OCI-LY1 (cell line): ENCODE measurements at regions not wholly inside any gene's neighbourhood (a gene's known extent, or its start where the extent isn't known, plus 50 kb on each side); places are given as distances from the start of the nearest gene placed in this dataset.
"Not testable (repeated sequence)": the region's sequence is repeated elsewhere in the genome, so short reads cannot be mapped to it uniquely, and the experiment has no call there.

Experiments
- H2AFZ ChIP-seq: fragments of 200-600 bp; sonication (generic), shearing (Covaris generic); 2 replicates; pipeline ENCODE4 v1.6.0; 2014; ENCODE audit warnings: antibody characterized with exemption, mild to moderate bottlenecking, low read length
- H3F3A ChIP-seq: fragments of 200-600 bp; sonication (generic), shearing (Covaris generic); 2 replicates; pipeline ENCODE4 v1.6.0; 2014; ENCODE audit warnings: mild to moderate bottlenecking, antibody characterized with exemption, low read length, moderate library complexity; ENCODE audit not compliant: insufficient read depth
- H3K27ac ChIP-seq: fragments of 200-600 bp; sonication (generic); 2 replicates; pipeline ENCODE4 v1.5.1; 2014; ENCODE audit warnings: low read length, mixed run types, mild to moderate bottlenecking, low read depth; ENCODE audit not compliant: poor library complexity, severe bottlenecking
- H3K27me3 ChIP-seq: fragments of 200-600 bp; sonication (generic); 2 replicates; pipeline ENCODE4 v1.6.0; 2014; ENCODE audit warnings: antibody characterized with exemption, mild to moderate bottlenecking, low read length, moderate library complexity; ENCODE audit not compliant: insufficient read depth
- H3K36me3 ChIP-seq: fragments of 200-600 bp; sonication (generic); 2 replicates; pipeline ENCODE4 v1.6.1; 2014; ENCODE audit warnings: mild to moderate bottlenecking, antibody characterized with exemption, low read length, moderate library complexity, mixed read lengths; ENCODE audit not compliant: insufficient read depth
- H3K4me1 ChIP-seq: fragments of 200-600 bp; sonication (generic); 2 replicates; pipeline ENCODE4 v1.5.1; 2014; ENCODE audit warnings: mild to moderate bottlenecking, low read length, moderate library complexity; ENCODE audit not compliant: insufficient read depth, severe bottlenecking
- H3K4me2 ChIP-seq: fragments of 200-600 bp; sonication (generic), shearing (Covaris generic); 2 replicates; pipeline ENCODE4 v1.6.1; 2014; ENCODE audit warnings: low read length
- H3K4me3 ChIP-seq: fragments of 200-600 bp; sonication (generic); 2 replicates; pipeline ENCODE4 v1.5.1; 2014; ENCODE audit warnings: low read length, low read depth, mild to moderate bottlenecking, mixed read lengths; ENCODE audit not compliant: poor library complexity, severe bottlenecking
- H3K79me2 ChIP-seq: fragments of 200-600 bp; shearing (Covaris generic); 2 replicates; pipeline ENCODE4 v1.6.1; 2016; ENCODE audit warnings: mixed run types, low read length, mixed read lengths; ENCODE audit not compliant: insufficient read depth
- H3K9ac ChIP-seq: fragments of 200-600 bp; sonication (generic), shearing (Covaris generic); 2 replicates; pipeline ENCODE4 v1.6.1; 2014; ENCODE audit warnings: mild to moderate bottlenecking, low read length, mixed read lengths
- H3K9me2 ChIP-seq: fragments of 200-600 bp; sonication (generic), shearing (Covaris generic); 2 replicates; pipeline ENCODE4 v1.6.1; 2014; ENCODE audit warnings: low read depth, mild to moderate bottlenecking, low read length, mixed read lengths
- H3K9me3 ChIP-seq: fragments of 200-600 bp; shearing (Covaris generic); 2 replicates; pipeline ENCODE4 v1.6.1; 2014; ENCODE audit warnings: low read length, mixed read lengths
- H4K20me1 ChIP-seq: fragments of 200-600 bp; sonication (generic), shearing (Covaris generic); 2 replicates; pipeline ENCODE4 v1.6.0; 2016; ENCODE audit warnings: mild to moderate bottlenecking, low read length; ENCODE audit not compliant: insufficient read depth
- CTCF ChIP-seq: fragments of 200-600 bp; sonication (generic), shearing (Covaris generic); IDR thresholded peaks from 2 replicates; pipeline ENCODE4 v1.5.1; 2017; ENCODE audit warnings: mild to moderate bottlenecking, antibody characterized with exemption, low read length, moderate library complexity, mixed read lengths
- EZH2 ChIP-seq: fragments of 200-600 bp; sonication (generic), shearing (Covaris generic); IDR thresholded peaks from 2 replicates; pipeline ENCODE4 v1.8.0; 2017; ENCODE audit warnings: borderline replicate concordance, mixed run types, mild to moderate bottlenecking, antibody characterized with exemption, low read length, moderate library complexity, mixed read lengths

DNA sequence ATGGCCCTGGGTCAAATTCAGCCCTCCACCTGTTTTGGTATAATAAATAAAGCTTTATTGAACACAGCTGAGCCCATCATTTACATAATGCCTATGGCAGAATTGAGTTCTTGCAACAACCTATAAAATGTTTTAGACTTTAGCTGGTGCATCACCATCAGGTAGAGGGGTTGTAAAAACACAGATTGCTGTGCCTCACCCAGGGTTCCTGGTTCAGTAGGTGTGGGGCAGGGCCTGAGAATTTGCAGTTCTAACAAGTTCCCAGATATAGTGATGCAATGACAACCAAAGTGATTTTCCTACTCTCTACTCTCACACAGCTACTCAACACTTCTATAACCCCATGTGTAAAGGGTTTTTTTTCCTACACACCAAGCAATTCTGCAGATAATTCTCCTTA, 120.0 kb upstream of the EGFL6 start:
- Histone ChIP-seq H3K27me3 (no peaks in the 10 kb centered on the region), H3K36me3 (no peaks in the 10 kb centered on the region), H3K79me2 (no peaks in the 10 kb centered on the region), H3K9ac (no peak overlapping the region), H2AFZ (no peak overlapping the region), H3K27ac (no peak overlapping the region), H3K9me3 (no peaks in the 10 kb centered on the region), H3F3A (no peaks in the 10 kb centered on the region), H4K20me1 (no peaks in the 10 kb centered on the region), H3K9me2 (no peaks in the 10 kb centered on the region), H3K4me2 (no peak overlapping the region), H3K4me3 (no peak overlapping the region), H3K4me1 (no peaks in the 10 kb centered on the region)
- no peak for TF ChIP-seq CTCF
- no peak for TF ChIP-seq EZH2

DNA sequence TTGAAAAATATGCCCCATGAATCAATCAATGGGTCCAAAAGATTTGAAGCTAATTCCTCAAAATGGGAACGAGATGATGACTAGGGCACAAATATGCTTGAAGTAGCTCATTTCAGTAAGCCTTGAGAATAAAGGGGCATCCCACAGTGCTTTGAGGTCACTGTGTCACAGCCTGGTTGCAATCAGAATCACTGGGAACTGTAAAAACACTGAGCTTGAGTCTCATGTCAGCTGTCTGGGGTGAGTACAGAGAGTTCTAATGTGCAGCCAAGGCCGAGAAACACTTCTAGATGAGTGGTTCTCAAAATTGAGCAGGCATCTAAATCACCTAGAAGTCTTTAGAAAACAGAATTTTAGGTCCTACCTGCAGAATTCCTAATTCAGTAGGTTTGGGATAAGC, 120.5 kb upstream of the EGFL6 start:
- Histone ChIP-seq H3K4me3 (no peak overlapping the region), H3F3A (no peaks in the 10 kb centered on the region), H3K9me3 (no peaks in the 10 kb centered on the region)

GRCh38 chrX:13441608-13442007, 121.8 kb upstream of the ATXN3L start:
- not testable (repeated sequence) for H3K27me3 ChIP-seq, H3K4me3 ChIP-seq, H3K27ac ChIP-seq, H3K4me2 ChIP-seq, H3K36me3 ChIP-seq, H3K79me2 ChIP-seq, H3F3A ChIP-seq, H3K9ac ChIP-seq, H4K20me1 ChIP-seq, H3K4me1 ChIP-seq, H3K9me2 ChIP-seq, H2AFZ ChIP-seq, H3K9me3 ChIP-seq

More for the DNA sequence above, 120.5 kb upstream of the EGFL6 start:
- no peaks in the 10 kb centered on the region for H3K4me1 ChIP-seq
- no peak overlapping the region for H3K9ac ChIP-seq
- H3K4me2 ChIP-seq, result no peak overlapping the region
- H3K9me2 ChIP-seq, result no peaks in the 10 kb centered on the region
- no peak overlapping the region for H2AFZ ChIP-seq
- H3K79me2 ChIP-seq, result no peaks in the 10 kb centered on the region
- H3K27ac ChIP-seq, result no peak overlapping the region
- H4K20me1 ChIP-seq, result no peaks in the 10 kb centered on the region
- H3K27me3 ChIP-seq, result no peaks in the 10 kb centered on the region
- TF ChIP-seq EZH2, result no peak
- TF ChIP-seq CTCF, result no peak
- H3K36me3 ChIP-seq, result no peaks in the 10 kb centered on the region

- Histone ChIP-seq H3K9me2 (no peaks in the 10 kb centered on the region), H3K9ac (no peak overlapping the region), H3K27me3 (no peaks in the 10 kb centered on the region), H4K20me1 (no peaks in the 10 kb centered on the region), H3K9me3 (0 out of 2 replicates have a peak, but pooled peaks cover 2% of the 10 kb centered on the region), H3K27ac (no peak overlapping the region), H3K4me2 (no peak overlapping the region), H3K36me3 (no peaks in the 10 kb centered on the region; the same call in 1 of the 2 replicates), H2AFZ (no peak overlapping the region), H3K79me2 (no peaks in the 10 kb centered on the region), H3K4me3 (no peak overlapping the region), H3F3A (no peaks in the 10 kb centered on the region), H3K4me1 (no peaks in the 10 kb centered on the region)
- TF ChIP-seq EZH2 (no peak), CTCF (no peak)
Measured at GRCh38 chrX:13440176-13440575, 120.3 kb upstream of the ATXN3L start.
